Osteocyte (in vitro differentiated cells): ENCODE measurements at regions not wholly inside any gene's neighbourhood (a gene's known extent, or its start where the extent isn't known, plus 50 kb on each side); places are given as distances from the start of the nearest gene placed in this dataset.
A peak's percentile ranks its signal among the peaks of the same experiment; 100 is the strongest.
"Not testable (repeated sequence)": the region's sequence is repeated elsewhere in the genome, so short reads cannot be mapped to it uniquely, and the experiment has no call there.

Experiments used
- DNase-seq: peaks from one replicate; pipeline ENCODE4 v3.0.0; 2021; ENCODE audit warnings: mixed read lengths; ENCODE audit not compliant: unreplicated experiment; ENCODE audit errors: extremely low spot score
- H3K27ac Mint-ChIP-seq: one replicate; pipeline ENCODE4 v1.8.0; 2021; ENCODE audit warnings: mild to moderate bottlenecking, mixed read lengths; ENCODE audit not compliant: unreplicated experiment
- H3K27me3 Mint-ChIP-seq: one replicate; pipeline ENCODE4 v1.8.0; 2021; ENCODE audit warnings: mixed read lengths; ENCODE audit not compliant: unreplicated experiment
- H3K36me3 Mint-ChIP-seq: one replicate; pipeline ENCODE4 v1.8.0; 2021; ENCODE audit warnings: mixed read lengths; ENCODE audit not compliant: unreplicated experiment
- H3K4me1 Mint-ChIP-seq: one replicate; pipeline ENCODE4 v1.8.0; 2021; ENCODE audit warnings: mixed read lengths; ENCODE audit not compliant: unreplicated experiment
- H3K4me3 Mint-ChIP-seq: one replicate; pipeline ENCODE4 v1.8.0; 2021; ENCODE audit warnings: mild to moderate bottlenecking, moderate library complexity, mixed read lengths; ENCODE audit not compliant: unreplicated experiment
- H3K9me3 Mint-ChIP-seq: one replicate; pipeline ENCODE4 v1.8.0; 2021; ENCODE audit warnings: mixed read lengths; ENCODE audit not compliant: unreplicated experiment
- TF ChIP-seq, protein P1 (sequence below): fragments of 200-600 bp; sonication (generic); IDR thresholded peaks from 2 replicates; pipeline ENCODE4 v1.5.0; 2021; ENCODE audit warnings: antibody characterized with exemption, mild to moderate bottlenecking, moderate library complexity

DNA sequence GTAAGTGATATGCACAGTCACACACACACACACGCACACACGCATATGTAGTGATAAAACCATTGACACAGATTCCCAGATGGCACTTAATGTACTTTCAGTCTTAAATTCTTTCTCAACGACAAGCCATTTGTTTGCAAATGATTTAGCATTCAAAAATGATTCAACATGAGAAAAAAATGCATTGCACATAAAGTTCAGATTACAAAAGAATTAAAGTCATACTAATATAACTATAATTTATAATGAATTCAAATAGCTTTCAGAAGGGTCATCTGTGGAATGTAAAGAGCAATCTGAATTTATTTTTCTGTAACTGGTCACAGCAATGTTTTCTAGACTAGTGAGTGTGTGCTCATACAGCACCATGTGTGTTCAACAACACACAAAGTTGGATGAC lies 521.6 kb upstream of the ZNF337 start:
- DNase-seq: no peak
- H3K27ac Mint-ChIP-seq: no peak overlapping the region
- TF ChIP-seq, protein P1, sequence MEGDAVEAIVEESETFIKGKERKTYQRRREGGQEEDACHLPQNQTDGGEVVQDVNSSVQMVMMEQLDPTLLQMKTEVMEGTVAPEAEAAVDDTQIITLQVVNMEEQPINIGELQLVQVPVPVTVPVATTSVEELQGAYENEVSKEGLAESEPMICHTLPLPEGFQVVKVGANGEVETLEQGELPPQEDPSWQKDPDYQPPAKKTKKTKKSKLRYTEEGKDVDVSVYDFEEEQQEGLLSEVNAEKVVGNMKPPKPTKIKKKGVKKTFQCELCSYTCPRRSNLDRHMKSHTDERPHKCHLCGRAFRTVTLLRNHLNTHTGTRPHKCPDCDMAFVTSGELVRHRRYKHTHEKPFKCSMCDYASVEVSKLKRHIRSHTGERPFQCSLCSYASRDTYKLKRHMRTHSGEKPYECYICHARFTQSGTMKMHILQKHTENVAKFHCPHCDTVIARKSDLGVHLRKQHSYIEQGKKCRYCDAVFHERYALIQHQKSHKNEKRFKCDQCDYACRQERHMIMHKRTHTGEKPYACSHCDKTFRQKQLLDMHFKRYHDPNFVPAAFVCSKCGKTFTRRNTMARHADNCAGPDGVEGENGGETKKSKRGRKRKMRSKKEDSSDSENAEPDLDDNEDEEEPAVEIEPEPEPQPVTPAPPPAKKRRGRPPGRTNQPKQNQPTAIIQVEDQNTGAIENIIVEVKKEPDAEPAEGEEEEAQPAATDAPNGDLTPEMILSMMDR: no peak
- H3K4me1 Mint-ChIP-seq: peaks cover 2% of the 10 kb centered on the region
- H3K4me3 Mint-ChIP-seq: no peak overlapping the region
- no peaks in the 10 kb centered on the region for H3K9me3 Mint-ChIP-seq
- H3K36me3 Mint-ChIP-seq: no peaks in the 10 kb centered on the region
- peaks cover 32% of the 10 kb centered on the region for H3K27me3 Mint-ChIP-seq

DNA sequence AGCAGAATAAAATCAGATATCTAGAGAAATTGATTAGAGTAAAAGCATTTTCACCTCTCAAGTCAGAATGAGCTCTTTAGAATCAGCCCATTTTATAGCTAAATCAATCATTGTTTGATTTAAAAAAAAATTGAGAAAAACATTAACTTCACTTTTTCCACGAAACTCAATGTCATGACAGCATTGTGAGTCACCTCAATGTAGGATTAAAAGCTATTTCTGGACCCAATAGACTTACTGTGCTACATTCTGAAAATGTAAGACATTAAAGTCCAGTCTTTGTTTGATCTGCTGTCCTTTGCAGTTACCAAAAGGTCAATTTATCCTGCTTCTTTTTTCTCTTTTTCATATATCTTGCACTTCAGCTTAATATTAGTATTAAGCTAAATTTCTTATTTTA lies 519.4 kb upstream of the ZNF337 start:
- Mint-ChIP-seq H3K27me3 (peaks cover 32% of the 10 kb centered on the region), H3K36me3 (no peaks in the 10 kb centered on the region), H3K4me3 (no peak overlapping the region), H3K9me3 (no peaks in the 10 kb centered on the region), H3K4me1 (peaks cover 2% of the 10 kb centered on the region), H3K27ac (no peak overlapping the region)
- DNase-seq: no peak
- TF ChIP-seq, protein P1: no peak

DNA sequence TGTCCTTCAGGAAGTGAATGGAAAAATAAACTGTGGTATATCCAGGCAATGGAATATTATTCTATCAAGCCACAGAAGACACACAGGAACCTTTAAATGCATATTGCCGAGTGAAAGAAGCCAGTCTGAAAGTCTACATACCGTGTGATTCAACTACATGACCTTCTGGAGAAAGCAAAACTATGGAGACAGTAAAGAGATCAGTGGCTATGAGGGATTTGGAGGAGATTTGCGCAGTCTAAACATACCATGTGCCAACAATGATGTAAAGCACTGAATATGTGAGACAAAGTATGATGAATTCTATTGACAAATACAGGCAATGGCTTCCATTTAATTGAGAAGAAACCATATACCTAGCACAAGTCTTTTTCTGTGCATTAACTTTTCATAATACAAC lies 518.3 kb upstream of the ZNF337 start:
- no peak overlapping the region for H3K27ac Mint-ChIP-seq
- no peaks in the 10 kb centered on the region for H3K36me3 Mint-ChIP-seq
- H3K4me3 Mint-ChIP-seq: no peak overlapping the region
- no peak for DNase-seq
- H3K27me3 Mint-ChIP-seq: peaks cover 29% of the 10 kb centered on the region
- peaks cover 2% of the 10 kb centered on the region for H3K4me1 Mint-ChIP-seq
- H3K9me3 Mint-ChIP-seq: no peaks in the 10 kb centered on the region
- TF ChIP-seq, protein P1: no peak

DNA sequence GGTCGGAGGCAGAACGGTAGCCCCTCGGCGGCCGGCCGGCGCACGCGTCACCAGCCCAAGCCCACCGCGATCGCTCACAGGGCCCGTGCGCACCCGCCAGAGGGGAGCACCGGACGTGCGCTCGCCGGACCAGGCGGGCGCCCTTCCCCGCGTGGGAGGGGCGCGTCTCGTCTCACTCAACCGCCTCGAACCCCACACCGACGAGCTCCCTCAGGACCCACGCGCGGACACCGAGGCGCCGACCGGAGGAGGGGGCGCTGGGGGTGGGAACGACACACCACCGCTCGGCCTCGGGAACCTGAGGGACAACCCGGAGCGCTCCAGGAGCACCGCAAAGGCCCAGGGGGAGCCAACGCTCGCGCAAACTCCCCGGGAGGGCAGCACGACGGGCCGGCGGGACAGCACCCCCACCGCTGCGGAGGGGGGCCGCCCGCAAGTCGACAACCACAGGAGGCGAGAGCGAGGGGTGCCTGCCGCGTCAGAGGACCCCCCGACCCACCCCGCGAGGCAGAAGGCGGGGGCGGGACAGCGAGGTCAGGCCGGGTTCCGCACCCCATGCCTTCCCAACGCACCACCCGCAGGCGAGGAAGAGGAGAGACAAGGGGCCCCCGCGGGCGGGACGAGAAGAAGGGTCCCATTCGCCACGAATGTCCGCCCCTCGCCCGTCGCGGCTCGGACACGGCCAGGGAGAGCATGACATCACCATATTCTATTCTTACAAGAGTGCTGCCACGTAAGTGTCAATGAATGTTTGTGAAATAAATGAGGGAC lies 512.7 kb upstream of the ZNF337 start:
- H3K4me1 Mint-ChIP-seq: peaks cover 6% of the 10 kb centered on the region
- H3K4me3 Mint-ChIP-seq: peak overlapping the region; percentile 3
- H3K9me3 Mint-ChIP-seq: no peaks in the 10 kb centered on the region
- TF ChIP-seq, protein P1: no peak
- DNase-seq: peak; percentile 84
- H3K27me3 Mint-ChIP-seq: peaks cover 44% of the 10 kb centered on the region
- H3K36me3 Mint-ChIP-seq: no peaks in the 10 kb centered on the region
- no peak overlapping the region for H3K27ac Mint-ChIP-seq

DNA sequence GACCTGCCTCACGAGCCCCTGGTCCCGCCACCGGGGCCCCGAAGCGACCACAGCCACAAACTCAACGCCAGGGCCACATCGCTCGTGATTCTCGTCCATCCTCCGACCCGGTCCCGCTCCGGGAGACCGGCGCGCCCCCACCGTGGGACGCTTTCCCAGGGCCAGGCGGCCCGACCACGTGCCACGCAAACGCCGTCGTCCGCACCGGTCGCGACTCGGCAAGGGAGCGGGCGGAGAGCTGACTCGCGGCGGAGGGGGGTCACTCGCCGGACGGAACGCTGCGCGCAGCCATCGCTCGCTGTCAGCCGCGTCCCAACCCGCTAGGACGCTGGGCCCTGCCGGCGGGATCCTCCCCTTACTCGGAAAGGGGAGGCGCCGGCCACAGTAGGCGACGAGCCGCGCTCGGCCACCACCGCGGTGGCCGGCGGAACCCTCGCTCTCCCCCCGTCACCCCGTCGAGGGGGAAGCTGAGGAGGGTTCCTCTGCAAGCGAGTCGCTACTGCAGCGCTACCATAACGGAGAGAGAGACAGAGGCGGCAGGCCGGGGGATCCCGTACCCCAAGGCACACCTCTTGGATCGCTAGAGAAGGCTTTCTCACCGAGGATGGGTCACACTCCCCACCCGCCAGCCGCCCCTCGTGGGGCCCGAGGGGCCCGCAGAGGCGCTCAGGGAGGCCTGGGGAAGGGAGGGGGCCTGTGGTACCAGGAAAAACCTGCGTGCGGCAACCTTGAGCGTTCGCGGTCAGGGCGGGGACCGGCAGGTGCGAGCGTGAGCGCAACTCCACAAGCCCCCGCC lies 511.8 kb upstream of the ZNF337 start:
- H3K9me3 Mint-ChIP-seq: no peaks in the 10 kb centered on the region
- peak overlapping the region; percentile 52 for H3K4me3 Mint-ChIP-seq
- H3K4me1 Mint-ChIP-seq: peaks cover 6% of the 10 kb centered on the region
- no peaks in the 10 kb centered on the region for H3K36me3 Mint-ChIP-seq
- peaks cover 43% of the 10 kb centered on the region for H3K27me3 Mint-ChIP-seq
- TF ChIP-seq, protein P1: no peak
- peak; percentile 84 for DNase-seq
- no peak overlapping the region for H3K27ac Mint-ChIP-seq

DNA sequence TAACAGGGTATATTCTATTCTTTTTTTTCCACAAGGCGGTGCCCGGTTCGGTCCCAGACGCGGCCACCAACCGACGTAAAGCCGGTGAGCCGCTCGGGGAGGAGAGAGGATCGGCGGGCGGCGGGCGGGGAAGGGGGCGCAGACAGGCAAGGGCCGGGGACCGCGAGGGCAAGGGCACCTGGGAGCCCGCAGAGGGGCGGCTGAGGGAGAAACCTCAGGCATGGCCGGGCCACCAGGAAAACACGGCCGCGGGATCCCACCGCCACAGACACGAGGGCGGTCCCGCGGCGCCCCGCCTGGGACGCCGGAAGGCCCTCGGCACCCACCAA lies 511.3 kb upstream of the ZNF337 start:
- peak overlapping the region; percentile 64 for H3K4me3 Mint-ChIP-seq
- peaks cover 38% of the 10 kb centered on the region for H3K27me3 Mint-ChIP-seq
- not testable (repeated sequence) for H3K27ac Mint-ChIP-seq, H3K36me3 Mint-ChIP-seq, DNase-seq, H3K4me1 Mint-ChIP-seq, H3K9me3 Mint-ChIP-seq
